ENCODE measurements at regions not wholly inside any gene's neighbourhood (a gene's known extent, or its start where the extent isn't known, plus 50 kb on each side); places are given as distances from the start of the nearest gene placed in this dataset.

GRCh38 chr18:23388357-23388756, 64.7 kb upstream of the RIOK3 start:
- Histone ChIP-seq H3K27ac (no peak overlapping the region), H3K27me3 (no peaks in the 10 kb centered on the region), H3K36me3 (no peaks in the 10 kb centered on the region), H3K4me3 (no peak overlapping the region), H3K9me3 (replicated peaks) (no peaks in the 10 kb centered on the region), H3K4me1 (no peaks in the 10 kb centered on the region)
- no peak for DNase-seq

- no peaks in the 10 kb centered on the region for H3K4me1 ChIP-seq
- no peaks in the 10 kb centered on the region for H3K36me3 ChIP-seq
- H3K9me3 ChIP-seq (replicated peaks): no peaks in the 10 kb centered on the region
- H3K27me3 ChIP-seq: no peaks in the 10 kb centered on the region
- DNase-seq: no peak
- H3K27ac ChIP-seq: no peak overlapping the region
- H3K4me3 ChIP-seq: no peak overlapping the region
Measured at GRCh38 chr18:23391156-23391555, 61.9 kb upstream of the RIOK3 start.

DNA sequence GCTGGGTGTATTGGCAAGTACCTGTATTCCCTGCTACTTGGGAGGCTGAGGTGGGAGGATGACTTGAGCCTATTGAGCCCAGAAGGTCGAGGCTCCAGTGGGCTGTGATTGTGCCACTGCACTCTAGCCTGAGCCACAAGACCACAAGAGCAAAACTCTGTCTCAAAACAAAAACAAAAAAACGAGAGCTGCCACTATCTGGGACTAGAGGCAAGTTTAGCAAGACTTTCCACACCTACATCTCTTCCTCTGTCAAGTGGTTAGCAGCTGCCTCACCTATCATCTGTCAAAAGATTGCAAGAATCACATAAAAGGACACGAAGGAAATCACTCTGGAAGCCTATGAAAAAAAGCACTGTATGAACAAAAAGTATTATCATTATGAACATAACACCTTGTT, 55.2 kb upstream of the RIOK3 start:
- no peak overlapping the region for H3K4me3 ChIP-seq
- H3K9me3 ChIP-seq (replicated peaks): no peaks in the 10 kb centered on the region
- no peaks in the 10 kb centered on the region for H3K27me3 ChIP-seq
- no peak for DNase-seq
- H3K36me3 ChIP-seq: no peaks in the 10 kb centered on the region
- H3K4me1 ChIP-seq: peaks cover 18% of the 10 kb centered on the region
- H3K27ac ChIP-seq: no peak overlapping the region

- Histone ChIP-seq H3K36me3 (no peaks in the 10 kb centered on the region), H3K27me3 (no peaks in the 10 kb centered on the region), H3K27ac (no peak overlapping the region), H3K9me3 (replicated peaks) (no peaks in the 10 kb centered on the region), H3K4me3 (no peak overlapping the region), H3K4me1 (peaks cover 18% of the 10 kb centered on the region)
- no peak for DNase-seq
Measured at GRCh38 chr18:23398401-23398800, 54.7 kb upstream of the RIOK3 start.

- Histone ChIP-seq H3K4me3 (no peak overlapping the region), H3K4me1 (peaks cover 18% of the 10 kb centered on the region), H3K27ac (no peak overlapping the region), H3K9me3 (replicated peaks) (no peaks in the 10 kb centered on the region), H3K27me3 (no peaks in the 10 kb centered on the region), H3K36me3 (no peaks in the 10 kb centered on the region)
- DNase-seq: no peak
Measured at GRCh38 chr18:23399067-23399466, 54.0 kb upstream of the RIOK3 start.

DNA sequence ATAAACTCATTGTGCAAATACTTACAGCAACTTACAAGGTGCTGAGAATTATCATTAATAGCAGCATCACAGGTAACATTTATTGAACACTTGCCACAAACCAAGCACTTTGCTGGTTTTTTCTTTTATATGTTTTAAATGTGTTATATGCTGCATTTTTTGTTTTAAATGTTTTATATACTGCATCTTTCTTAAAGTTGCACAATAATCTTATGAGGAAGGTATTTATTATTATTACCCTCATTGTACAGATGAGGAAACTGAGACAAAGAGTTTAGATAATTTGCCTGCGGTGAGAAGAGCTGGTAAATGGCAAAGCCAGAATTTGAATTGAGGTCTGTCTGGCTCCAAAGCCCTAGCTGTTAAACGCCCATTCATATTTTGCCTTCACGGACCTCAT, 52.2 kb upstream of the RIOK3 start:
- H3K4me1 ChIP-seq: peaks cover 18% of the 10 kb centered on the region

GRCh38 chr18:23401400-23402347, 51.4 kb upstream of the RIOK3 start:
- no peak overlapping the region for H3K4me3 ChIP-seq
- H3K9me3 ChIP-seq (replicated peaks): no peaks in the 10 kb centered on the region
- no peaks in the 10 kb centered on the region for H3K36me3 ChIP-seq
- no peaks in the 10 kb centered on the region for H3K27me3 ChIP-seq
- DNase-seq: peak; percentile 84 to 86
- peaks cover 18% of the 10 kb centered on the region for H3K4me1 ChIP-seq
- H3K27ac ChIP-seq: peak overlapping the region; percentile 94

More for the DNA sequence above, 52.2 kb upstream of the RIOK3 start:
- Histone ChIP-seq H3K27ac (peak overlapping the region; percentile 94), H3K27me3 (no peaks in the 10 kb centered on the region), H3K36me3 (no peaks in the 10 kb centered on the region), H3K9me3 (replicated peaks) (no peaks in the 10 kb centered on the region), H3K4me3 (no peak overlapping the region)
- no peak for DNase-seq
